ENCODE measurements at regions not wholly inside any gene's neighbourhood (a gene's known extent, or its start where the extent isn't known, plus 50 kb on each side); places are given as distances from the start of the nearest gene placed in this dataset.

DNA sequence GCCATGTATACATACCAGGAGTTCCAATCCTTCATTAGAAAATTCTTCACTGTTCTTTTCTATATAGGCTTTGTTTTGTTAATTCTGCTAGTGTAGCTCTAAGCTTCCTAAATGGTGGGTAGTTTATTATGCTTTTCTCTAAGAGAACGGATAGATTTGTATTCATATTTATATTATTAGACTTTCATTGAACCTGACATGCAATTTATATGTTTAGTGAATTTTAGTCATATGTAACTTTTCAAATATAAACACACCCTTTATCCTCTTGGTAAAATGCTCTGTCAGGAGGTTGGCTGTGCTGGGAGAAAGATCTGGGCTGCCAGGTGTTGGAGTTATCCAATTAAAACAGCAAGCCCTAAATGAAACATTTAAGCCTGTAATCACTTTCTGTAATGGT lies 369.7 kb upstream of the RGS18 start:
- TF ChIP-seq POLR2AphosphoS5 (IDR thresholded peaks at IDR 0.05; ENCODE audit: low read depth, low read length) (no peak), POLR2A (IDR thresholded peaks at IDR 0.05; ENCODE audit: low read depth, low read length) (no peak), PAX5 (IDR thresholded peaks at IDR 0.05; ENCODE audit: insufficient read depth, low read length, severe bottlenecking) (no peak)

Data from GM12891 (cell line).